GM19240 (cell line): ENCODE measurements at regions not wholly inside any gene's neighbourhood (a gene's known extent, or its start where the extent isn't known, plus 50 kb on each side); places are given as distances from the start of the nearest gene placed in this dataset.

ENCODE experiments used
- DNase-seq: peaks from one replicate; pipeline ENCODE4 v3.0.0; 2011; ENCODE audit warnings: low spot score; ENCODE audit not compliant: insufficient read length

- DNase-seq = no peak
These were observed 383.5 kb downstream of the C6orf118 start for GRCh38 chr6:164925681-164926530.

DNA sequence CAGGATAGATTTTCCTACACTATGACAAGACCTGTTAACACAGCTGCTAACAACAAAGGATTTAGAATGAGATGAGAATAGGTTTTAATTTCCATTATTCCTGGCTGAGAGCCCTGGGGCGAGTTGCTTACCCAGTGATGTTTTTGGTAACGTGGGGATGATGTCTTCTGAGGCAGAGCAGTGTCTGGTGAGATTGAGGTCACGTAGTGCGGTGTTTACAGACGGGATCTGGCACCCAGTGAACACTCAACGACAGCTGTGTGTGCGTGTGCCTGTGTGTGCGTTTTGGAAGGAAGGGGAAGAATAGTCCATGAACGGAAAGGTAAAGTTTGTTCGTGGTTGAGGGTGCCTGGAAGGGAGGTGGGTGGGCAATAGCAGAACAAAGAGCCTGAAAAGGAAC lies 384.7 kb downstream of the C6orf118 start:
- no peak for DNase-seq

GRCh38 chr6:164917211-164917610 lies 392.2 kb downstream of the C6orf118 start:
- no peak for DNase-seq

- DNase-seq = no peak
These were observed 393.3 kb downstream of the C6orf118 start for GRCh38 chr6:164916087-164916486.

GRCh38 chr6:164911873-164912580 lies 397.4 kb downstream of the C6orf118 start:
- no peak for DNase-seq

DNA sequence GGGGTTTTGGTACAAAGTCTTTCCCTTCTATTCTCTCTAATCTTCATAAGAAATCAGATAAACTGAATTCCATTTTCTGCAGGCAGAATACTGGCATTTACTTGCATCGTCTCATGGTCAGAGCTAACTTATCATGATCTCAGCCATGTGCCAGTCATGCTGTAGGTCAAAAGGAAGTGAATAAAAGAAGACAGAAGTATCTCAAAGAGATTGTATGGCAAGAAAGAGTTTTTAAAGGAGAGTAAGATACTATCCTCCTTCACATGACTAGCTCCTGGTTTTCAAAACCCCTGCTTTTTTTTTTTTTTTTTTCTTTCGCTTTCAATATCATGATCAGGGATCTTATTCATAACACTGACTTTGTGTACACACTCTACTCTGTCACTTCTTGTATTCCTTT lies 398.3 kb downstream of the C6orf118 start:
- no peak for DNase-seq

- no peak for DNase-seq
These were observed 402.6 kb downstream of the C6orf118 start for GRCh38 chr6:164906766-164907165.

DNA sequence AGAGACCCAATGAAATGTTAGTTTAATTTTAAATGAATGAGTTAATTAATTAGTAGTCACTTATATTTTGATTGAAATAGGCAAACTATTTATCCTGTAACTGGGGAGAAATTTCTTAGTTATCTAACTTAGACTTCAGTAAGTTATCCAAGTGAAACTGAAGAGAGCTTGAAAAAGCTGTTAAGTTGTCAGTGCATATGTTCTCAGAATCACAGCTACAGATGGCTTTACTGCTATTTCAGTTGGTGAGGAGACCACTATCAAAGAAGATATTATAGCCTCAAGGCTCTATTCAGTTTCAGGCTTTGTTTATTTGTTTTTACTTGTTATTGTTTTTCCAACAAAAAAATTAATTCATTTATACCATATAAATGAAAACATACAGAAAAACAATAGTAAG lies 404.1 kb downstream of the C6orf118 start:
- DNase-seq = no peak

- no peak for DNase-seq
These were observed 411.0 kb downstream of the C6orf118 start for GRCh38 chr6:164898412-164898811.

DNA sequence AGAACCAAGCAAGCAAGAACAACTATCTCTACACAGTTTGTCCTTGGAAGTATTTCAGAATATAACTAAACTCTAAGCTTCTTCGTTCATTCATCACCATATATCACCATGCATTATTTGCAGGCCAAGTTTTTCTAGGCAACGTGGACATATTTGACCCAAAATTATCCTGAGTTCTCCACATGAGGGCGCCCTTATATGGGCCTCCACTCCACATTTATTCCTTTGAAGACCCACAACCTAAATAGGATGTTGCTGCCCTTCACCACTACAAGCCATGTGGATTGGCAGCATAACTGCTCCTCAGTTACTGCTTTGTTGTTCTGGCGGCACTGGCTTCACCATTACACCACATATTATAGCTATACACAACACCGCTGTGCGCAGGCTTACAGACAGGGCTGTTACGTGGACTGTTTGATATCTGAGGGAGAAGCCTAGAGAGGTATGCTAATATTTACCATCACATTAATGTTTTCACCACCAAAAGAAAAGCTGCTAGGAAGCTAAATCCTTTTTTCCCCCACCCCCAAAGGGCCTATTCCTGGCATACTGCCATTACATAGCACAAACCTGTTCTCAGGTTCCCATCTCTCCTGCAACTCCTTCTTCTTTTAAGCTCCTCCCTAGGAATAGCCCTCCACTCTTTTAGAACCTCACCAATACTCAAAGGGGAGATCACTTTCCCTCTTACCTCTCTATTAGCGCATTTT lies 411.7 kb downstream of the C6orf118 start:
- DNase-seq = no peak

GRCh38 chr6:164889980-164890379 lies 419.4 kb downstream of the C6orf118 start:
- no peak for DNase-seq

GRCh38 chr6:164887660-164888059 lies 421.7 kb downstream of the C6orf118 start:
- no peak for DNase-seq

GRCh38 chr6:164882236-164882635 lies 427.2 kb downstream of the C6orf118 start:
- no peak for DNase-seq

DNA sequence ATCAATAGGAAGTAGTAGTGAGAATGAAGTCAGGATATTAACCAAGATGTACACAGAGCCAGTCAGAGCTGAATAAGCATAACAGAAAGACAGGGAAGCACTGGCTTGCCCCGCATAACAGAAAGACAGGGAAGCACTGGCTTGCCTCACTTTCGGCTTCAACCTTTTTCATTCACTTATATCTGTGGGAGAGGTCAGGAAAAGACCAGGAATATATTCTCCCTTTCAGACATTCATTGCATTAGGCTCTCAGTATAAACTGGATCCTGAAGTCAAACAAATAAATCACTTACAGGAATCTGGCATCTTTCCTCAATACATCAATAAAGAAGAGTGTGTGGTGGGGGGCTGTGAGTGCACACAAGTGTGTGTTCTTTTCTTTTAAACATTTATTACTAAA lies 437.6 kb downstream of the C6orf118 start:
- DNase-seq = no peak

DNA sequence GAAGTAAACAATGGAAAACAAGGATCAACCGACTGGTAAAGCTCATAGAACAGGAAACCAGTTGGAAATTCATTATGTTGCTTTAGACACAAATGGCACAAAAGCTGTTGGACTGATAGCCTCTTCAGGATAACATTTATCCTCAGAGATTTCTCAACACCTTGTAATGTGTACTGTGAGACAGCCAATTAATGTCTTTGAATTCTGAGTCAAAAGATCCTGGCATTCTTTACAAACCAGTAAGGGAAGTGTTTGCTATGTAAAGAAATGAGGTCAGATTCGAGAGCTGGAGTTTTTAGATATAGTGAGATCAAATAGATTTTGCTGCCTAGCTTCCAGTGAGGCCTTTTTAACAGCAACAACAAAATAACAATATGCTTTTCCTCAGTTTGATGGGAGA lies 439.2 kb downstream of the C6orf118 start:
- DNase-seq = no peak

- DNase-seq = no peak
These were observed 447.4 kb downstream of the C6orf118 start for GRCh38 chr6:164861967-164862366.

DNA sequence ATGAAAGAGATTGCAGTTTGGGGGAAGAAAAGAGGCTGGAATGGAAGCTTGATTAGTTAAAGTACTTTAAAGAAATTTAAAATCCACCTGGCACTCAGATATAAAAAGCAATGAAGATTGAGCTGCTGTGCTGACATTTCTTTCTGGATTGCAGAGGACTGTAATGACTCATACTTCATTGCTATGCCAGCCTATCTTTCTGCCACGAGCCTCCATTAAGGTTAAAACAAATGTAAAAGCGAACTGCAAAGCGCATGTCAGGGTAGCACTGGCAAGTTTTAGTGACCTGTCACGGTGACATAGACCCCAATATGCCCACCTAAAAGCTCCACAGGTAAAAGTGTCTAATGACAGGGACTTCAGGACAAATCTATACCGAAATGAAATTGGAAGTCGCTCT lies 449.6 kb downstream of the C6orf118 start:
- no peak for DNase-seq

- DNase-seq = no peak
These were observed 453.3 kb downstream of the C6orf118 start for GRCh38 chr6:164856138-164856537.

GRCh38 chr6:164855281-164855680 lies 454.1 kb downstream of the C6orf118 start:
- DNase-seq = no peak

- no peak for DNase-seq
These were observed 454.9 kb downstream of the C6orf118 start for GRCh38 chr6:164854526-164854925.

- no peak for DNase-seq
These were observed 463.6 kb downstream of the C6orf118 start for GRCh38 chr6:164845773-164846172.

- DNase-seq = no peak
These were observed 467.3 kb downstream of the C6orf118 start for GRCh38 chr6:164842085-164842484.
